Uterus (tissue), 3 donors: ENCODE measurements at regions not wholly inside any gene's neighbourhood (a gene's known extent, or its start where the extent isn't known, plus 50 kb on each side); places are given as distances from the start of the nearest gene placed in this dataset.

Source experiments
- DNase-seq, 2 donors: peaks; one replicate each; pipeline ENCODE4 v3.0.0-alpha.2; 2019 to 2020
- H3K27ac ChIP-seq, 2 donors: fragments of 200-600 bp; sonication (generic); 1 replicate in 1 of 2; 2 replicates in 1 of 2; pipeline ENCODE4 v1.5.1; 2016 to 2018
- H3K27me3 ChIP-seq, 2 donors: fragments of 200-600 bp; sonication (generic); one replicate each; pipeline ENCODE4 v1.5.1; 2018 to 2019; ENCODE audit warnings: control low read depth in 1 of 2
- H3K36me3 ChIP-seq, 2 donors: fragments of 200-600 bp; sonication (generic); one replicate each; pipeline ENCODE4 v1.5.1; 2019; ENCODE audit warnings: control low read depth in 1 of 2
- H3K4me1 ChIP-seq, 2 donors: fragments of 200-600 bp; sonication (generic); one replicate each; pipeline ENCODE4 v1.5.1; 2018 to 2019; ENCODE audit warnings: control low read depth in 1 of 2
- H3K4me3 ChIP-seq, 2 donors: fragments of 200-600 bp; sonication (generic); 1 replicate in 1 of 2; 2 replicates in 1 of 2; pipeline ENCODE4 v1.5.1; 2018 to 2019; ENCODE audit warnings: mild to moderate bottlenecking in 1 of 2
- H3K9me3 ChIP-seq, 2 donors: fragments of 200-600 bp; sonication (generic); one replicate each; pipeline ENCODE4 v1.5.1; 2019; ENCODE audit warnings: control low read depth in 1 of 2
- CTCF ChIP-seq, 4 experiments: fragments of 200-600 bp in 2 of 4; fragments of 450-650 bp in 2 of 4; sonication (generic) in 2 of 4; IDR thresholded peaks; one replicate each; pipeline ENCODE4 v1.5.1; 2016 to 2019; ENCODE audit warnings: antibody characterized with exemption in 4 of 4, mild to moderate bottlenecking in 2 of 4, moderate library complexity in 1 of 4
- POLR2A ChIP-seq, 2 donors: fragments of 450-650 bp; IDR thresholded peaks; one replicate each; pipeline ENCODE4 v1.6.1; 2016; ENCODE audit warnings: antibody characterized with exemption in 2 of 2, mild to moderate bottlenecking in 1 of 2, moderate library complexity in 1 of 2
- intact Hi-C: fragments of 100-400 bp; cut with DNase I; formaldehyde crosslinking; loops from one replicate; pipeline ENCODE4 v1.15.1; 2023; ENCODE audit warnings: low total_unique reads
- donor health status: DM: yes; HTN: yes; CAD: no.

- no peak for DNase-seq
- intact Hi-C loops: no loop called here
- H3K4me3 ChIP-seq: no peak overlapping the region
- TF ChIP-seq CTCF (IDR thresholded peaks at IDR 0.05) (no peak), POLR2A (IDR thresholded peaks at IDR 0.05) (no peak)
- no peaks in the 10 kb centered on the region for H3K4me1 ChIP-seq
- H3K27me3 ChIP-seq: no peaks in the 10 kb centered on the region
- H3K27ac ChIP-seq: no peak overlapping the region
- H3K9me3 ChIP-seq: no peaks in the 10 kb centered on the region
- no peaks in the 10 kb centered on the region for H3K36me3 ChIP-seq
Measured at GRCh38 chrX:17247144-17247543, 127.9 kb upstream of the NHS start.

GRCh38 chrX:17262123-17262522 is 112.9 kb upstream of the NHS start:
- Histone ChIP-seq H3K4me3 (no peak overlapping the region), H3K4me1 (no peaks in the 10 kb centered on the region), H3K9me3 (no peaks in the 10 kb centered on the region), H3K36me3 (no peaks in the 10 kb centered on the region), H3K27me3 (no peaks in the 10 kb centered on the region), H3K27ac (no peak overlapping the region)
- intact Hi-C loops: no loop called here
- no peak for TF ChIP-seq POLR2A (IDR thresholded peaks at IDR 0.05)
- TF ChIP-seq CTCF (IDR thresholded peaks at IDR 0.05): no peak
- DNase-seq: no peak

- Histone ChIP-seq H3K36me3 (no peaks in the 10 kb centered on the region), H3K27ac (no peak overlapping the region), H3K27me3 (no peaks in the 10 kb centered on the region), H3K4me1 (no peaks in the 10 kb centered on the region), H3K9me3 (no peaks in the 10 kb centered on the region), H3K4me3 (no peak overlapping the region)
- intact Hi-C loops: no loop called here
- TF ChIP-seq POLR2A (IDR thresholded peaks at IDR 0.05) (no peak), CTCF (IDR thresholded peaks at IDR 0.05) (no peak)
- no peak for DNase-seq
Measured at GRCh38 chrX:17266136-17266535, 108.9 kb upstream of the NHS start.

GRCh38 chrX:17278961-17279360 is 96.0 kb upstream of the NHS start:
- intact Hi-C loops: no loop called here
- TF ChIP-seq POLR2A (IDR thresholded peaks at IDR 0.05): no peak
- no peak for TF ChIP-seq CTCF (IDR thresholded peaks at IDR 0.05)
- Histone ChIP-seq H3K27me3 (no peaks in the 10 kb centered on the region), H3K4me3 (no peak overlapping the region), H3K36me3 (no peaks in the 10 kb centered on the region), H3K27ac (no peak overlapping the region), H3K9me3 (no peaks in the 10 kb centered on the region), H3K4me1 (no peaks in the 10 kb centered on the region)
- no peak for DNase-seq

- Histone ChIP-seq H3K27me3 (no peaks in the 10 kb centered on the region), H3K9me3 (no peaks in the 10 kb centered on the region), H3K4me3 (no peak overlapping the region), H3K27ac (no peak overlapping the region), H3K36me3 (no peaks in the 10 kb centered on the region), H3K4me1 (no peaks in the 10 kb centered on the region)
- DNase-seq: no peak
- TF ChIP-seq POLR2A (IDR thresholded peaks at IDR 0.05): no peak
- TF ChIP-seq CTCF (IDR thresholded peaks at IDR 0.05): no peak
- intact Hi-C loops: no loop called here
Measured at GRCh38 chrX:17285983-17286382, 89.0 kb upstream of the NHS start.
